GM12878 (cell line): ENCODE measurements at regions not wholly inside any gene's neighbourhood (a gene's known extent, or its start where the extent isn't known, plus 50 kb on each side); places are given as distances from the start of the nearest gene placed in this dataset.
"Not testable (repeated sequence)": the region's sequence is repeated elsewhere in the genome, so short reads cannot be mapped to it uniquely, and the experiment has no call there.

Experiments
- CHD4 ChIP-seq: fragments of 200-600 bp; sonication (generic); IDR thresholded peaks from 2 replicates; pipeline ENCODE4 v1.6.1; 2016; ENCODE audit warnings: mild to moderate bottlenecking
- CTCF ChIP-seq, 3 experiments: IDR thresholded peaks in 2 of 3; conservative IDR thresholded peaks in 1 of 3; 2 replicates each; pipeline ENCODE4 v1.5.1; 2011; ENCODE audit warnings: low read depth in 3 of 3, low read length in 3 of 3, mild to moderate bottlenecking in 3 of 3, control low read depth in 2 of 3, moderate library complexity in 2 of 3, inconsistent platforms in 1 of 3, mixed read lengths in 1 of 3; ENCODE audit not compliant: control insufficient read depth in 2 of 3, insufficient read depth in 1 of 3; ENCODE audit errors: extremely low read depth in 1 of 3
- POLR2A ChIP-seq: IDR thresholded peaks from 2 replicates; pipeline ENCODE4 v1.6.1; 2011; ENCODE audit warnings: low read depth, mild to moderate bottlenecking, low read length
- SP1 ChIP-seq: IDR thresholded peaks from one replicate; pipeline ENCODE4 v1.6.1; 2011; ENCODE audit warnings: low read depth, low read length
- ZNF274 ChIP-seq: IDR thresholded peaks from one replicate; pipeline ENCODE4 v1.8.0; 2011; ENCODE audit not compliant: insufficient read length, insufficient read depth

GRCh38 chr7:136264304-136264703 lies 287.1 kb upstream of the MTPN start:
- TF ChIP-seq CHD4; SP1; POLR2A; ZNF274; CTCF (IDR thresholded peaks at IDR 0.05 in 2 of 3, conservative IDR thresholded peaks at IDR 0.05 in 1 of 3; ENCODE audit: control insufficient read depth in 2 of 3, extremely low read depth in 1 of 3, insufficient read depth in 1 of 3, low read depth in 3 of 3, low read length in 3 of 3): not testable (repeated sequence)
